ENCODE measurements at regions not wholly inside any gene's neighbourhood (a gene's known extent, or its start where the extent isn't known, plus 50 kb on each side); places are given as distances from the start of the nearest gene placed in this dataset.
A peak's percentile ranks its signal among the peaks of the same experiment; 100 is the strongest.

DNA sequence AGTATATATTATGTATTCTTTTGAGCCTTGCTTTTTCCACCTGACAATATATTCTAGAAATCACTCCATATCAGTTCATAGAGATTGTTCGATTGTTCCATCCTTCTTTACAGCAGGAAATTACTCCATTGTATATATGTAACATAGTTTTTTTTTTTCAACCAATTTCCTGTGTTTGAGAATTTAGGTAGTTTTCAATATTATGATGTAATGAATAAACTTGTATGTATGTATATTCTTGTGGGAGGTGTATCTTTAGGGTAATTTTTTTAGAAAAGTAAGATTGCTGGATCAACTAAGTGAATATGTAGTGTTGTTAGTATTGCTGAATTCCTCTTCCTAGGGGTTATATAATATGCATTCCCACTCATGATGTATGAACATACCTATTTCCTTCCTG lies 165.9 kb upstream of the PITX1 start:
- DNase-seq: no peak

DNA sequence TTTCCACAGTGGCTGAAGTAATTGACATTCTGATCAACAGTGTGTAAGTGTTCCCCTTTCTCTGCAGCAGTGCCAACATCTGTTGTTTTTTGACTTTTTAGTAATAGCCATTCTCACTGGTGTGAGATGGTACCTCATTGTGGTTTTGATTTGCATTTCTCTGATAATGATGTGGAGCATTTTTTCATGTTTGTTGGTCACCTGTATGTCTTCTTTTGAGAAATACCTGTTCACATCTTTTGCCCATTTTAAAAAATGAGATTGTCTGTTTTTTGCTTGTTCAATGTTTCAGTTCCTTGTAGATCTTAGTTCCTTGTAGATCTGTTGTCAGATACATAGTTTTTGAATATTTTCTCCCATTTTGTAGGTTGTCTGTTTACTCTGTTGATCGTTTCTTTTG lies 162.5 kb upstream of the PITX1 start:
- no peak for DNase-seq

DNA sequence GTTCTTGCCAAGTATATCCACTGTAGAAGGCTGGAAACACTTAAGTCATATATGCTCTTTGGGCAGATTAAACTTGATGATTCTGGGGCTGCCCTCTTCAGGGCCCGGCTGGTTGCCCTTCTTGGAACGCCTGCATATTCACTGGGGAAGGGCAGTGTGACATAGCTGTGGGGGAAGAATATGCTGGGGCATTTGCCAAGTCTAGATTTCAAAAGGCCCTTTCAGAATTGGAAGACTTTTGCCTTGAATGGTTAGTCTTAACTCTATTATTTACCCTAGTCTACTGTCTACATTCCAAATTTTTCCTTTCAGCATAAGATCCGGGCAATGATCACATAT lies 161.2 kb upstream of the PITX1 start:
- DNase-seq: no peak

DNA sequence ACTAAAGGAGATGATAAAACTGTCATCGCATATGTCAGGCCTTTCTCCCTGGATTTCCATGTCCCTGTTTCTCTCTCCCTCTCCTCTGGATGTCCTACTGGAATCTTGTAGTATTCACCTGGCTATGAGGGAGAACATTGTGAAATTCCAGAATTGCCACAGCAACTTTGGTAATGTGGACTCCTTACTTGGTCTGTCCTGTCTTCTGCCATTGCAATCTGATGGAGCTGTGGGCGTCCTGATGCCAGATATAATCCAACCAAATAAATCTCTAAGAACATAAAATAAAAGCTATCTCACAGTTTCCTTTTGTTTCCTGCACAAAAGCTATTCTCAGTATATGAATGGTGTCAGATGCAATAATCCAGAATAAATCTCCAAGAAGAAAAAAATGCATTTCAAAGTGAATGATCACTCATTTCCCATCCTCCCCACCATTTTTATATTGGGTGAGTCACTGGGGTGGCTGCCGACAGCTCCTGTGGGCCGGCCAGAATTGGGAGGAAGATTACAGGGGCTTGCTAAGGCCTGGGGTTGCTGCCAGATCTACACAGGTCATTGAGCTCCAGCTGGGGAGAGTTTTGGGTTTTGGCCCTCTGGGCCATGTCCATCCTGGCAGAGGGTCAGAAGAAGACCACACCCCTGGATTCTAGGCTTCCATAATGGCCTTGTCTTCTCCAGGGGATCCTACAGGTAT lies 160.7 kb upstream of the PITX1 start:
- DNase-seq: no peak

DNA sequence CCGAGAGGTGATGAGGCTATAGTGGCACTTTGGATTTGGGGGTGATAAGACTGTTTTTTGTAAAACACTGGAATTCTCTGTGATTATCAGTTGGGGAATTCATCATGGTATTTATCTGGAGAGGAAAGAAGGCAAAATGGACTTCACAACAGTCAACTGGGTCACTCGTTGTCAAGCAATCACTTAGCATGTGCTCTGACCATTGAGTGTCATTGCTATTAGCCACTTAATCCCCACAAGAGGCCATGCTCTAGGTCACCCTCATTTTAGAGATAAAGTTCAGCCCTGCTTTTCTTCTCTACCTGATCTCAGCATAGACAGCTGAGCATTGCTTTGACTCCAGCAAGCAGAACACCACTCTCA lies 160.1 kb upstream of the PITX1 start:
- no peak for DNase-seq

DNA sequence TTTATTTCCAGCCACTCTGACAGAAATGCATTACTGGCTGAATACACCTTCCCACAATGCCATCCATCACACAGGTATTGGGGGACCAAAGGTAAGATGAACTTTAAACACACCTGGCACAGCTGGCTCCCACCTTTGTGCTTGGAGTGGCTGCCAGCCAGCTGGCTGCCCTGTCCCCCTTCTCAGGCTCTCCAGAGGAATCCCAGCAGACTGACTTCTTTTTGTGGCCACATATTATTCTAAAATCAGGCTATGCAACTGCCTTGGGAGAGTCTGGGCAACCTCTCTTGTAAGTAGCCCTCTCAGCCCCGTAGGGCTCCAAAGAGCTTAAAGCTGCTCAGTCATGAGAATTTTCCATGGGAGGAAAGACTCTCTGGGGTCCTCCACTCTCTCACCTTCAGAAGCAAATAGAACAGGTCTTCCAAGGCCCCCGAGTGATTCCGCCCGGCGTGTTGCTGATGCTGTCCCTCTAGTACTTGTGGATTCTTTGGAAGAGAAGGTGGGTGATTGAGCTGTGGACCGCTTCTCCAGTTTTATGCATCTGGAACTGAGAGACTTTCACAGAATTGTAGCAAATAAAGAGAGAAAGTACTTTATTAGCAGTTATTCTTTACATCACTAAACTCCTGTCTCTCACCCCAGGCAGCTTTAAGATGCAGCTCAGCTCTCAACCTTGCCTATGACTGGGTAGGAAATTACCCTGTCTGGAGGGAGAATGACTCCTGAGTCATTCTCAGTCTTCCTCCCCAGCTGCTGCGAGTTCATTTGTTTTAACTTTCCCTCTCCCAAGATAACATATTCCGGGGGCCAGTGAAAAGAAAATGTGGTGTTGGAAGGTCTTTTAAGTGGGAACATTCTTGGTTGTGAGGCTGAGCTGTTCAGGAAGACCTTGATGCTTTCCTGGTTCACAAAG lies 159.4 kb upstream of the PITX1 start:
- no peak for DNase-seq

DNA sequence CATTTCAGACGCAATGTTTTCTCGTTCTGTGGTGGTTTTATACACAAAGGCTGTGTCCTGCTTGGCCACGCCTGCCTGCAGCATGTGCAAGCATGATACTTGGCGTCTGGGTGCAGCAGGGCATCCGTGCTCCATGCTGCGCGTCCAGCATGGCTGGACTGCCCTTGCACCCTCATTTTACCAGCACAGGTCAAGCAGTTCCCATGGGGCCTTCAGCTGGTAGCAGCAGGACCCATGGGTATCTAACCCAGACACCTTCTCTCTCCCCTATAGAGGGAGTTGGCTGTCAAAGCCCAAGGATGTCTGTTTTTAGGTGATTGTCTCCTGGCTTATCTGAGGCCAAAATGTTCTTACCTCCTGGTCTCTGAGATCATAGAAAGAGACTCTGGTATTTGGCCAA lies 158.3 kb upstream of the PITX1 start:
- DNase-seq: no peak

DNA sequence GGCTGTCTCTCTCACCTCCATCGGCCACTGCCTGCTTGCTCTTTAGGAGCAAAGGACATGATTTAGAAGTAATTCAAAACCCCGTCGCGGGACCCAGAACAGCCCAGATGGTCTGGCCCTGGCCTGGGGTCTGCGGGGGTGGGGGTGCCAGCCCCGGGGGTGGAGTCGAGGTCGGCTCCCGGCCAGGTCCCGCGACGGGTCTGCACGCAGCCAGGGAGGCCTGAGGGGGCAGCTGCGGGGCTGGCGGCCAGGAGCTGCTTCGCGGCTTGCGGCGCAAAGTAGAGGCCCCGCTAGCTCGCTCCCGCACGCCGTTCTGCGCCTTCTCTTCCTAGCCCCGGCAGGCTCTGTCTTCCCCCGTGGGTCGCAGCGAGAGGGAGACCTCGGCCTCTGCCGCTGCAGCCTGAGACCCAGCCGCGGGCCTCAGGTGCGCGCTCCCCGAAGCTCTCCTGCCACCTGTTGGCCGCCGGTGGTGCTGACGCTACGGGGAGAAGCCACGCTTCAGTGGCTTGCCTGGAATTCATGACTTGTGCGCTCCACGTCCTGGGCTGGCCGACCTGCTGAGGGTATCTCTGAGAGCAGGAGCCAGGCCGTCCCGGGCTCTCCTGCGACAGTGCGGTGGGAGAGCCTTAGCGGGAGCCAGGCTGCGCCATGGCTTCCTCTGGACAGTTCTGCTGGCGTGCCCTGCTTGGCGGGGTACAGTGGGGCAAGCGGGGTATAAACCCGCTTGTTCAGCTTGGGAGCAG lies 157.2 kb upstream of the PITX1 start:
- DNase-seq: peak; percentile 36 to 55 (median 39)

DNA sequence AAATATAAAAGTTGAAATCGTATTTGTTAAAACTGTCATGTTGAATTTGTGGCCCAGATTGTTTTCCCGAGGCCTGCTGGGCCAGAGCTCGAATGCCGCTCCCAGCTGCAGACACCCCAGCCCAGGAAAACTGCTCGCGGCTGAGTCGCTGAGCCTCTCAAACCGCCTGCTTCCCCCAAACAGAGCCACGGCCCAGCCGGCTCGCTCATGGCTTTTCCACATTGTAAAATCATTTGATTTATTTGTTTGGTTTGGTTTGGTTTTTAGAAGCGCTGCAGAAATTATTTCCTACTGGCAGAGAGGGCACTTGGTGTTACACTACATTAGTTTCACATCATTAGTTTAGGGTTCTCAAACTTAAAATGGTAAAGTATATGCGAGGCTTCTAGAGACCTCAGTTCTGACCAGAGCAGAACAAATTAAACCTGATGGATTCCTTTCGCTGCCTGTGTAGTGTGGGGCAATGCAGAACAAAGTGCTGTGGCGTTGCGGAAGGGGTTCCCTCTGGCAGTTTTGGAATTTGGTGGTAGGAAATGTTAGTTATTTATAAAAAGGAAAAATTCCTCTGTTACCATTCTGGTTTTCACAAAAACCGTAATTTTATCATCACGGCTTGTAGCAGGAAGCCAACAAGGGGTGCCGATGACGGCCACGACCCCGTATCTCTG lies 156.5 kb upstream of the PITX1 start:
- no peak for DNase-seq

DNA sequence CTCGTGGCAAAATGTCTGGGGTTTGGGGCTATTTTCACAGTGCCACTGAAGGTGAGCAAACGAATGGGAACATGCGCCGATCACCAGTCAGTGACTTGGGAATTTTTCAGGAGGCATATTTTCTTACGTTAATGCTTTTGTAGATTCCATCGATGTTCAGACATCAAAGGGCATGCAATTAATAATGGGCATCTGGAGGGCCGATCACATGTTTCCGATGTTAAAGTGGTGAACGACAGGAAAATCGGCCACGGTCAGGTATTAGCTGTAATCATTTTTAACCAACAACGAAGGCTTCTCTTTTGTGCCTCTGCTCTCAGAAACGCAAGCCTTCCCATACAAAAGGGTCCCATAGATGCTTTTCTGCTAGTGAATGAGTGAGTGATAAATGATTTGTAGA lies 155.0 kb upstream of the PITX1 start:
- DNase-seq: no peak

DNA sequence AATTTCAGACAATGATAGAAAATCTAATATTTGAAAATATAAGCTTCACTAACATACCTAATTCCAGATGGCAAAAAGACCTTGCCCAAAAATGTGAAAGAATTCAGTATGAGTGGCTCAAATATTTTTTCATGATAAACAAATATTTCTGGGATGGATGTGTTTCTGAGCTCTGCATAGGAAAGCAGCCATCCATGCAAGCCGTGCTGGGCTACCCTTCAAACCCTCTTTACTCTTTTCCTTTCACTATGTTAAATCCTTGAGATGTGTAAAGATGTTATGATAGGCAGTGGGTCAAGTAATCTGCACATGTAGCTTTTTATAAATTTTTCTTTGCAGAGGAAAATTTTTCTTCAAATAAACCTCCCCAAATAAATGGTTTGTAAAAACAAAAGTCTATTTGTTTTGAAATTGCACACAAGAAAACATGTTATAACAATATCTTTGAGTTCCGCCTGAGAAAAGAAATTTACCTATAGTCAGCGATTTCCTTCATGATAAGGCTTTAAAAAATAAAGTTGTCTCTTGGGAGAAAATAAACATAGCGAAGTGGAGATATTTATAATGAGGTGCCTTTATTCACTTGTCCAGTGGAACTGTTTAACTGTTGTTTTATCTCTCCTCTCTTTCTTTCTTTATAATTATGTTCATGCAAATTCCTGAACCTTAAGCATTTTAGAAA lies 154.3 kb upstream of the PITX1 start:
- DNase-seq: no peak

DNA sequence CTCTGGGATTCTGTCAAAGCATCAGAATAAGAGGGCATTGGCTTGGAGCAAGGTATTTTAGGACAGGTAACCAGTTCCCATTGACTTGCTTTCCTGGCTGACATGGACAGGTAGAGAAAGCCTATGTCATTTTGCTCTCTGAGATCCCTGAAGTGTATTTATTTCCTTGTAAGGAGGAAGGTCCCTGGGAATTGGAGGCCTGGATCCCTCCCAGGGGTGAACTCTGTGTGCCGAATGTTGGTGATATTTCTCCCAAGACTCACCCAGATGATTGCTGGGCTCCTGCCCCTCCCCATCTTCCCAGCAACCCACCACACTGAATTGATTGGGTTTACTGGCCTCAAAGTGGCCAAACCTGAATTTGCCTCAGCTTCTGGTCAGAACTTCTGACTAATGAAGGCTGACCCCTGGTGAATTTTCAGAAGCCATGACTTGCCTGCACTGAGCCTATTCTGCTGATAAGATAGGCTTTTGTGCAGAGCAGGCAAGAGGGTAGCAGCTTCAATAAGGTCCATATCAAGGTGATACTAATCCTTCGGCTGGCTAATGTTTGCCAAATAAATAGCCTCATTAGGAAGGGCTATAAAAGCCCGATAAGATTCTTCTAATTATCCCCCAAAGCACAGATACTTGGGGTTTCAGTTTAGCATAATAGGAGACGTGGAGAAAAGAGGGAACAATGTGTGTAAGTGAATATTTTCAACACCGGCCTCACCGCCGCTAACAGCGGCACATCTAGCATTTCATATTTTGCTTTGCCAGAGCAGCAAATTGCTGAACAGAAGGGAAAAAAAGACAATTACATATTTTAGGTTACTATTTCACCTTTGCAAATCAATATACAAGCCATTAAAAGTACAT lies 152.9 kb upstream of the PITX1 start:
- DNase-seq: no peak

DNA sequence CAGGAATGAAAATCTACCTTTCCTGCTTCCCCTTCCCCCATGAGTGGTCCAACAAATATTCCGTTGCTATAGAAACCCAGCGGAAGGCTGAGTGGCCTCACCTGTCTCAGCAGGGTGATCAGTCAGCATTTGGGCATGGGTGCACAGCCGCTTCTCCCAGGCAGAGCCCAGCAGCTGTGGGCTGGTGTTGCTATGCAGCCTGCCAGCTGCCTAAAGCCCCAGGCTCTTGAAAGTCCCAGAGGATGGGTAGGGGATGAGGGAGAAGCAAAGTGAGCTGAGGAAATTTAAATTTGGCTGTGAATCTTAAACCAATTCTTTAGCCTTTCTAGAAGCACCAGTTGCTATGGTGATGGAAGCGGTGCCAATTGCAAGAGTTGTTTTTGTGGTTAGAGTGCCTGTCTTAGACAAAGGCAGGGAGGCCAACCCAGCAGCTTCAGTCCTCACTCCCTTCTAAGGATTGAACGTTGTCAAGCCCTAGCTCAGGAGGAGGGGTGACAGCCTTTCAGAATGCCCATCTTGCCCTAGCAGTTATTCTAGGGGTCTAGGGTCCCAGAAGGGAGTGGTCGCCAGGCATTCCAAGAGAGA lies 151.5 kb upstream of the PITX1 start:
- DNase-seq: no peak

DNA sequence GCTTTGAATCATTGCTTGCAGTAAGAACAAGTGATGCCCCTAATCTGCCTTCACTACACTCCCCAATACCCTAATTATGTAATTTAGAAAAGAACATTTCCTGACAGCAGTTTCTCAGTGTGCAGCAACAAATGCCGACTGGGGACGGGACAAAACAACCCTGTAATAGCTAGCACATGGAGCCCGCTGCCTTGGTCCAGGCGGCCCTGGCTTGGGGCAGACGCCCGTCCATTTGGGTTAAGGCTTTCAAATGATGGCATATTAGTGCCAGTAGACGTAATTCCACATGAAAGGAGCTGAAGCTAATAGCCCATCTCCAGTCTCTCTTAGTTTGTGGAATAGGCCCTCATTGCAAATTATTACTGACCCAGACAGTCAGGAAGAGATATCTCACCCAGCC lies 150.6 kb upstream of the PITX1 start:
- no peak for DNase-seq

DNA sequence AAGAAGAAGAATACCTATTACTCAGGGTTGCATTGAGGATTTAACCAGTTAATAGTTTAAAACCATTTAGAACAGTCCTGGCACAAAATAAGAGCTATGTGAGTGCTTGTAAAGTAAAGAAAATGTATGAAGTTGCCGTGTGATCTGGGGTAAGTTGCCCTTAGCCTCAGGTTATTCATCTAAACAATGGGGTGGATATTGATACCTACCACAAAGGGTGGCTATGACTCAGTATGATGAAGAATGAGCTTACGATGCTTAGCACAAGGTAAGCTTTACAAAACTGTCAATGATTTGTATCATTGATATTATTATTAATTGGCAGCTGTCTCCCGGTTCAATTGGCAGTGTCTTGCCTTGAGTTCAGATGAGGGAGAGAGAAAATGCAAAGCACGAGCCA lies 149.4 kb upstream of the PITX1 start:
- no peak for DNase-seq

DNA sequence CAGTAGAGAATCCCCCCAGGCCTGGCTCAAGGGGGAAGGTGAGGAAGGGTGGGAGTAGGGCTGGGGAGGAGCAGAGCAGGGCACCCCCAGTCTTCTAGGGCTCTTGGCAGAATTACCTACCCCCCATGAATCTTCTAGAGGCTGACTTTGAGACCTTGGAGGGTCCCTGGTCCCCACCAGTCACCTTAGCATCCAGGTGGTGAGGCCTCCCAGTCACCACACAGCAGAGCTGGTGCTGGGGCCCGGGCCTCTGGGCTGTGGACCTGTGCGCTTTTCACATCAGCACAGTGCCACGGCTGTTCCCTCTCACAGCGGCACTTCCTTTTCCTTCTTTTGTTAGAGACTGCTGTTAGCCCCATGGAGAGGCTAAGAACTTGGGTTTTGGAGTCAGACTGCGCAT lies 148.6 kb upstream of the PITX1 start:
- DNase-seq: no peak

DNA sequence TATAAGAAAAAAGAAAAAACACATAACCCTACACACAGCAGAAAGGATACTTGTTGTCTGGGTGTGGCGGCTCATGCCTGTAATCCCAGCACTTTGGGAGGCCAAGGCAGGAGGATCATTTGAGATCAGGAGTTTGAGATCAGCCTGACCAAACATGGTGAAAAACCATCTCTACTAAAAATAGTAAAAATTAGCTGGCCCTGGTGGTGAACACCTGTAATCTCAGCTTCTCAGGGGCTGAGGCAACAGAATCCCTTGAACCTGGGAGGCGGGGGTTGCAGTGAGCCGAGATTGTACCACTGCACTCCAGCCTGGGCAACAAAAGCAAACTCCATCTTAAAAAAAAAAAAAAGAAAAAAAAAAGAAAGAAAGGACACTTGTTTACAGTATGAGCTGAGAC lies 147.6 kb upstream of the PITX1 start:
- DNase-seq: no peak

DNA sequence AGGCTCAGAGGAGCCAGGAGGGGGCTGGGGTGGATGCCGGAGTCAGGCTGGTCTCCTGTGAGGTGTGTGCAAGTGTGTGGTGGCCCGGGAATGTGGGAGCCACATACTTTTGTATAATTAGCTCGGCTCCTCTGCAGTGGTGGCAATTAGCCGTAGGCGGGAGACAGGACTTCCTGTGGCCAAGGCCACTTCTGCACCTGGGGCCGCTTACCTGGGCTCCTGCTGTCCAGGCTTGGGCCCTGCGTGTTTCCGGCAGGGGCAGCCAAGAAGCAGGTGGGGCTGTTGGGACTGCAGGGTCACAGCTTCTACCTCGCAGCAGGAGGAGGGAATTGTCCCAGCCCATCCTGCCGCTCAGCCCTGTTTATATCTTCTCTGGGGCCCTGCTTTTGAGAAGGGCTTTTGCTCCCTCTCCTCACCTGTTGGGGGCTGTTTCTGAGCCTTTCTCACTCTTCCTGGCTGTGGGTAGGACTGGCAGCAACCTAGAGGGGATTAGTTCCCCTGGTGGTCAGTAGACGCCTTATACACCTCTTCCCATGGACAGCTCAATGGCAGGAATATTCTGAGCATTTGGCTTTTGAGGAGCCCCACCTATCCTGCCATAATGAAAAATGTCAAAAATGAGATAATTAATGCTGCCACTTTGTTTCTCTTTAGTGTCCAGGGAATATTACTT lies 145.4 kb upstream of the PITX1 start:
- DNase-seq: no peak

DNA sequence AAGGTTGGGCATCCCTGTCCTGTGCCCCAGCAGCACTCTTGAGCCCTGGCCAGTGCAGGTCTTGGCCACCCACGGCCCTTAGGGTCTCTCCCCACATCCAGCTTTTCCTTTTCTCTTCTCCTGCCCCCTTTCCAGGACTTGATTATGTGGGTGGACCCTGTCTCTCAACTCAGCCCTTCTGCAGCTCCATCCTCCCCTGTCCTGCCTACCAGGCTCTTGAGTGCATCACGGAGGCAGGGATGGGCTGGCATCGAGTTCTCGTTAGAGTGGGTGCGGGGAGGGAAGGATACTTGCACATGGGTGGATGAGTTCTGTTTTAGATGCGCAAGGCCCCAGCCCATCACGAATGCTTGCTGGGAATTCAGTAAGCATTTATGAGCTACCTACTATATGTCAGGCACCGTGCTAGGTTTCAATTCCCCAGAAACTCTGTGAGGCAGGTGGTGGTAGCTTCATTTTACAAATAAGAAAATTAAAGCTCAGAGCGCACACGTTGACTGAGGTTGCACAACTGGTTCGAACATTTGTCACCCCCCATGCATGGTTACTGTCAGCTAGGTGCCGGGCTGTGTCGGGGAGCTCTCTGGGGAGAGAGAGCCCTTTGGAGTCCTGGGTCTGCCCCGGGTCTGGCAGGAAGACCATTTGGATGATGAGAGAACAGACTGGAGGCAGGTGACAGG lies 144.6 kb upstream of the PITX1 start:
- no peak for DNase-seq

DNA sequence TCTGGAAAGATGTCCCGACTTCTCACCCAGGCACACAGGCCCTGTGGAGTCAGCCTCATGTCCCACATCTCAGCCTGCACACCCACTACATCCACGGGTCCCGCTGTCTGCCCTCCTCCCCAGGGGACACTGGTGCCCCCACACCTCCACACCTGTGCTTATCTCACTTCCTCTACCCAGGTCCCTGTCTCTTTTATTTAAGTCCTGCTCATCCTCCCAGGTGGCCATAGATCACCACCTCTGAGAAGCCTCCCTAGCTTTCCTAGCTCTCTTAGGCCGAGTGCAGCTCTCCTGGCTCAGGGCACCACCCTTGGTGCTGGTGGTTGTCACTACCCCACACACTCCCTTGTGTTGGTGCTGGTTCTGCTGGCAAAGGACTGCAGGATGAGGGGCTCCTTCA lies 143.6 kb upstream of the PITX1 start:
- DNase-seq: no peak

Measured in activated CD4-positive, CD25-positive, alpha-beta regulatory T cell (primary cell).